IPS DF 4.7 (cell line): ENCODE measurements at regions not wholly inside any gene's neighbourhood (a gene's known extent, or its start where the extent isn't known, plus 50 kb on each side); places are given as distances from the start of the nearest gene placed in this dataset.
"Not testable (repeated sequence)": the region's sequence is repeated elsewhere in the genome, so short reads cannot be mapped to it uniquely, and the experiment has no call there.

Experiments
- DNase-seq: peaks from one replicate; pipeline ENCODE4 v3.0.0-alpha.2; 2013; ENCODE audit warnings: low spot score; ENCODE audit errors: extremely low read depth

GRCh38 chr22:47883757-47884156, 1121.3 kb downstream of the TBC1D22A start:
- no peak for DNase-seq

- DNase-seq: no peak
These were observed 1116.9 kb downstream of the TBC1D22A start for GRCh38 chr22:47879346-47879745.

GRCh38 chr22:47878460-47878859, 1116.0 kb downstream of the TBC1D22A start:
- no peak for DNase-seq

- DNase-seq: no peak
These were observed 1110.5 kb downstream of the TBC1D22A start for GRCh38 chr22:47872761-47873535.

GRCh38 chr22:47865626-47866025, 1103.2 kb downstream of the TBC1D22A start:
- DNase-seq: no peak

DNA sequence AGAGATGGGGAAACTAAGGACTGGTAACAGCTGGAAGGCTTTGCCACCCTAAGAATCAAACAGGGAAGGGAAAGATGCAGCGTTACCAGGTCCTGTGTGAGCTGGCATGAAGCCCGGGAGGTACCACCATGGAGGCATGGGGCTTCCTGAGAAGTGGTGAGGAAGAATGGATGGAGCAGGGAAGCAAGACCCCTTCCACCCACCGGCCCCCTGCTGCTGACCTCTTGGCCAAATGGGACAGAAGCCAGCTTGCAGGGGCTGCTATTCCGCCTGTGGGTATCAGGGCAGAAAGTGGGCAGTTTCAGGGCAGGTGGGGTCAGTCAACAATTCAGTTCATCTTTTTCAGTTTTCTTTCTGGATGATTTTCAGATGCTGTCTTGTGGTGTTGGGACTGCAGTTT, 1099.9 kb downstream of the TBC1D22A start:
- DNase-seq: no peak

GRCh38 chr22:47860907-47861306, 1098.5 kb downstream of the TBC1D22A start:
- DNase-seq: not testable (repeated sequence)

- no peak for DNase-seq
These were observed 1097.6 kb downstream of the TBC1D22A start for GRCh38 chr22:47859881-47860525.

GRCh38 chr22:47858773-47859306, 1096.4 kb downstream of the TBC1D22A start:
- no peak for DNase-seq

DNA sequence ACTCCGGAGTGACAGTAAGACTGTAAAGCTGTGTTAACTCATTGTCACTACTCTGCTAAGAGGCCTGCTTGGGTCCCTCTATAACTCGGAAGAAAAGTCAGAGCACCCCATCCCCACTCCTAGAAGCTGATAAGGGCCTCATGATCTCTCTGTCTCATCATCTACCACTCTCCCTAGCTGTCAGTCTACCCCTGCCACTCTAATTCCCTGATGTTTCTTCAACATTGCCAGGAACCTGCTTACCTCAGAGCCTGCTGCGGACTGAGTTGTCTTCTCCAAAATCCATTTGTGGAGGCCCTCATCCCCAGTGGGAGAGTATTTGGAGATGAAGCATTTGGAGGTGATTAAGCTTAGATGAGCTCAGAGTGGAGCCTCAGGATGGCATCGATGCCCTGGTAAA, 1092.2 kb downstream of the TBC1D22A start:
- no peak for DNase-seq

DNA sequence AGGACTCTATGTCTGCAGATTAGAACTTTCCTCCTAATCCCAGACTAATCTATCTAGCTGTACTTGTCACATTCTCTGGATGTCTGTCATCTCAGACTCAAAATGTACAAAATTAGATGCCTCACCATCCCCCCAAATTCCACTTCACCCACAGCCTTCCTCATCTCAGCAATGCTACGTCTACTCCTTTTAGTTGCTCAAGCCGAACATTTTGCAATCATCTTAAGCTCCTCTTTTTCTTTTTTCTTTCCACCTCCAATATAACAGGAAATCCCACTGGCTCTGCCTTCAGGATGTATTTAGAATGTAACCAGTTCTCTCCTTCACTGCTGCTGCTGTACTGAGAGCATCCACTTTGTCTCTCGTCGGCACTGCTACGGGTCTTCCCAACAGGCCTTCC, 1091.8 kb downstream of the TBC1D22A start:
- DNase-seq: no peak

DNA sequence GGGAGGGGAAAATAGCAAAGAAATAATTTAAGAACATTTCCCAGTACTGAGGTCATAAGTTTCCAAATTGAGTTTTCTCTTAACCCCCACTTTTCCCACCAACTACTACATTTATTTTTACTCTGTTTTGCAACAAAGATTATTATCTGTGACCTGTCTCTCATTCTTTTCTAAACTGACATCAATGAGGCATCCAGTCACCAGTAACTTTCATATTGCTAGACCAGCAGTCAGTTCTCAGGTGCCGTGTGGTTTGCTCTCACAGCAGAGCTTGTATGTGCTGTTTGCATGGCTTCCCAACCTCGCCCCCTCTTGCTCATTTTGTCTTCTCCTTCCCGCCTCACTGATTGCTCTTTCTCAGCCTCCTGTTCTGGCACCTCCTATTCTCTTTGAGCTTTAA, 1091.3 kb downstream of the TBC1D22A start:
- DNase-seq: no peak

GRCh38 chr22:47851586-47851985, 1089.1 kb downstream of the TBC1D22A start:
- DNase-seq: no peak

- no peak for DNase-seq
These were observed 1088.2 kb downstream of the TBC1D22A start for GRCh38 chr22:47850644-47851151.

GRCh38 chr22:47849576-47849975, 1087.1 kb downstream of the TBC1D22A start:
- DNase-seq: no peak

GRCh38 chr22:47848184-47848920, 1085.9 kb downstream of the TBC1D22A start:
- DNase-seq: no peak

GRCh38 chr22:47847131-47847890, 1084.9 kb downstream of the TBC1D22A start:
- no peak for DNase-seq

- DNase-seq: no peak
These were observed 1083.8 kb downstream of the TBC1D22A start for GRCh38 chr22:47846206-47846605.

- DNase-seq: no peak
These were observed 1079.7 kb downstream of the TBC1D22A start for GRCh38 chr22:47842119-47842518.

DNA sequence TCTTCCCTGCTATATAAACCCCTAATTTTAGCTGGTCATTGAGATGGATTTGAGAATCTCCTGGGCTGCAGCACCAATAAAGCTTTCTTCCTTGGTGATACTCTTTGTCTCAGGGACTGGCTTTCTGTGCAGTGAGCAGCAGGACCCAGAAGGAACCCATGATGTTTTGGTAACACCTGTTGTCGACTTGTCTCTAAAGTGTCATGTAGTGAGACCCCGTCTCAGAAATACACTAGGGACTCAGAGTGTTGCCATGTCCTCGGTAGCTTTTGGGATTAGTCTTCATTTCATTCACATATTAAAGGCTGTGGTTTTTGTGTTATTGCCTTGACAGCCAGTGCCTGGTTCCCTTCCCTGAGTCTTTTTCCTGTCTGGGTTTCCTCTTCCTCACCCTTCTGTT, 1078.7 kb downstream of the TBC1D22A start:
- no peak for DNase-seq

GRCh38 chr22:47839595-47840227, 1077.3 kb downstream of the TBC1D22A start:
- DNase-seq: no peak
